ENCODE measurements at regions not wholly inside any gene's neighbourhood (a gene's known extent, or its start where the extent isn't known, plus 50 kb on each side); places are given as distances from the start of the nearest gene placed in this dataset.
A peak's percentile ranks its signal among the peaks of the same experiment; 100 is the strongest.

- DNase-seq (ENCODE audit: low read depth in 2 of 3, low spot score in 2 of 3), result no peak
Observed at GRCh38 chr12:69091442-69092017, 147.8 kb upstream of the CPSF6 start.

- no peak for DNase-seq (ENCODE audit: low read depth in 2 of 3, low spot score in 2 of 3)
Observed at GRCh38 chr12:69092137-69092536, 147.2 kb upstream of the CPSF6 start.

- no peak for DNase-seq (ENCODE audit: low read depth in 2 of 3, low spot score in 2 of 3)
Observed at GRCh38 chr12:69094606-69095216, 144.7 kb upstream of the CPSF6 start.

- DNase-seq (ENCODE audit: low read depth in 2 of 3, low spot score in 2 of 3), result no peak
Observed at GRCh38 chr12:69095765-69096477, 143.4 kb upstream of the CPSF6 start.

- peak in 2 of 3 donors; percentile 24 to 74 for DNase-seq (ENCODE audit: low read depth in 2 of 3, low spot score in 2 of 3)
Observed at GRCh38 chr12:69096669-69097335, 142.6 kb upstream of the CPSF6 start.

GRCh38 chr12:69097619-69098368, 141.6 kb upstream of the CPSF6 start:
- no peak for DNase-seq (ENCODE audit: low read depth in 2 of 3, low spot score in 2 of 3)

GRCh38 chr12:69099201-69099837, 140.1 kb upstream of the CPSF6 start:
- DNase-seq (ENCODE audit: low read depth in 2 of 3, low spot score in 2 of 3), result no peak

- DNase-seq (ENCODE audit: low read depth in 2 of 3, low spot score in 2 of 3), result no peak
Observed at GRCh38 chr12:69101505-69101904, 137.9 kb upstream of the CPSF6 start.

- DNase-seq (ENCODE audit: low read depth in 2 of 3, low spot score in 2 of 3), result no peak
Observed at GRCh38 chr12:69102856-69103255, 136.5 kb upstream of the CPSF6 start.

- DNase-seq (ENCODE audit: low read depth in 2 of 3, low spot score in 2 of 3), result no peak
Observed at GRCh38 chr12:69105101-69105962, 134.0 kb upstream of the CPSF6 start.

GRCh38 chr12:69106482-69107118, 132.8 kb upstream of the CPSF6 start:
- no peak for DNase-seq (ENCODE audit: low read depth in 2 of 3, low spot score in 2 of 3)

- DNase-seq (ENCODE audit: low read depth in 2 of 3, low spot score in 2 of 3), result no peak
Observed at GRCh38 chr12:69107541-69107940, 131.8 kb upstream of the CPSF6 start.

- DNase-seq (ENCODE audit: low read depth in 2 of 3, low spot score in 2 of 3), result no peak
Observed at GRCh38 chr12:69108037-69108436, 131.3 kb upstream of the CPSF6 start.

GRCh38 chr12:69112616-69113015, 126.8 kb upstream of the CPSF6 start:
- no peak for DNase-seq (ENCODE audit: low read depth in 2 of 3, low spot score in 2 of 3)

- no peak for DNase-seq (ENCODE audit: low read depth in 2 of 3, low spot score in 2 of 3)
Observed at GRCh38 chr12:69115099-69115498, 124.3 kb upstream of the CPSF6 start.

GRCh38 chr12:69115951-69116350, 123.4 kb upstream of the CPSF6 start:
- no peak for DNase-seq (ENCODE audit: low read depth in 2 of 3, low spot score in 2 of 3)

- no peak for DNase-seq (ENCODE audit: low read depth in 2 of 3, low spot score in 2 of 3)
Observed at GRCh38 chr12:69117566-69118266, 121.7 kb upstream of the CPSF6 start.

- no peak for DNase-seq (ENCODE audit: low read depth in 2 of 3, low spot score in 2 of 3)
Observed at GRCh38 chr12:69118516-69118915, 120.9 kb upstream of the CPSF6 start.

Data from hematopoietic multipotent progenitor cell (in vitro differentiated cells).